Stomach (tissue), 4 donors: ENCODE measurements at regions not wholly inside any gene's neighbourhood (a gene's known extent, or its start where the extent isn't known, plus 50 kb on each side); places are given as distances from the start of the nearest gene placed in this dataset.

Source experiments
- CTCF ChIP-seq, 7 experiments: fragments of 450-650 bp in 4 of 7; fragments of 200-600 bp in 3 of 7; sonication (generic) in 3 of 7; IDR thresholded peaks; one replicate each; pipeline ENCODE4 v1.5.1; 2016 to 2019; ENCODE audit warnings: antibody characterized with exemption in 7 of 7, control low read depth in 2 of 7, mild to moderate bottlenecking in 1 of 7
- EP300 ChIP-seq: sonication (generic); formaldehyde crosslinking; IDR thresholded peaks from one replicate; pipeline ENCODE4 v1.6.1; 2017; ENCODE audit warnings: antibody characterized with exemption

GRCh38 chr1:175797576-175797975 lies 54.2 kb upstream of the TNR start:
- no peak for TF ChIP-seq CTCF (IDR thresholded peaks at IDR 0.05)
- TF ChIP-seq EP300, result no peak
